ENCODE measurements at regions not wholly inside any gene's neighbourhood (a gene's known extent, or its start where the extent isn't known, plus 50 kb on each side); places are given as distances from the start of the nearest gene placed in this dataset.
"Not testable (repeated sequence)": the region's sequence is repeated elsewhere in the genome, so short reads cannot be mapped to it uniquely, and the experiment has no call there.

GRCh38 chr21:33998402-33998801 lies 75.0 kb upstream of the MRPS6 start:
- DNase-seq (no peak), ATAC-seq (no peak)
- intact Hi-C loops (cut with micrococcal nuclease) = no loop called here

- no peak for ATAC-seq
- DNase-seq = no peak
- intact Hi-C loops (cut with micrococcal nuclease) = no loop called here
Measured at GRCh38 chr21:33997436-33997835, 75.9 kb upstream of the MRPS6 start.

GRCh38 chr21:33994373-33994772 lies 78.8 kb upstream of the ATP5PO start:
- intact Hi-C loops (cut with micrococcal nuclease) = no loop called here
- ATAC-seq (no peak), DNase-seq (no peak)

- DNase-seq = no peak
- peak; percentile 45 for ATAC-seq
- intact Hi-C loops (cut with micrococcal nuclease) = no loop called here
Measured at GRCh38 chr21:33993286-33994231, 78.0 kb upstream of the ATP5PO start.

- intact Hi-C loops (cut with micrococcal nuclease); DNase-seq; ATAC-seq: not testable (repeated sequence)
Measured at GRCh38 chr21:33992412-33992811, 76.8 kb upstream of the ATP5PO start.

GRCh38 chr21:33991133-33991532 lies 75.5 kb upstream of the ATP5PO start:
- ATAC-seq = no peak
- intact Hi-C loops (cut with micrococcal nuclease) = no loop called here

GRCh38 chr21:33989440-33989839 lies 73.8 kb upstream of the ATP5PO start:
- intact Hi-C loops (cut with micrococcal nuclease) = no loop called here
- ATAC-seq (no peak), DNase-seq (no peak)

More at GRCh38 chr21:33991133-33991532, 75.5 kb upstream of the ATP5PO start:
- DNase-seq = no peak

GRCh38 chr21:33988237-33989017 lies 72.8 kb upstream of the ATP5PO start:
- intact Hi-C loops (cut with micrococcal nuclease) = no loop called here
- DNase-seq (no peak), ATAC-seq (no peak)

- ATAC-seq (no peak), DNase-seq (no peak)
- intact Hi-C loops (cut with micrococcal nuclease) = no loop called here
Measured at GRCh38 chr21:33987461-33987860, 71.9 kb upstream of the ATP5PO start.

GRCh38 chr21:33985117-33986050 lies 69.8 kb upstream of the ATP5PO start:
- ATAC-seq (no peak), DNase-seq (no peak)
- intact Hi-C loops (cut with micrococcal nuclease) = no loop called here

- ATAC-seq = no peak
- no peak for DNase-seq
- intact Hi-C loops (cut with micrococcal nuclease) = no loop called here
Measured at GRCh38 chr21:33984021-33984481, 68.4 kb upstream of the ATP5PO start.

- ATAC-seq (peak; percentile 57), DNase-seq (no peak)
- intact Hi-C loops (cut with micrococcal nuclease) = no loop called here
Measured at GRCh38 chr21:33981391-33982101, 65.9 kb upstream of the ATP5PO start.

GRCh38 chr21:33980276-33980916 lies 64.8 kb upstream of the ATP5PO start:
- ATAC-seq (no peak), DNase-seq (no peak)
- intact Hi-C loops (cut with micrococcal nuclease) = no loop called here

GRCh38 chr21:33978585-33978984 lies 63.0 kb upstream of the ATP5PO start:
- DNase-seq (no peak), ATAC-seq (no peak)
- intact Hi-C loops (cut with micrococcal nuclease) = no loop called here

- intact Hi-C loops (cut with micrococcal nuclease) = no loop called here
- ATAC-seq (no peak), DNase-seq (no peak)
Measured at GRCh38 chr21:33977721-33978369, 62.2 kb upstream of the ATP5PO start.

GRCh38 chr21:33977017-33977720 lies 61.6 kb upstream of the ATP5PO start:
- intact Hi-C loops (cut with micrococcal nuclease) = no loop called here
- peak; percentile 31 for ATAC-seq
- DNase-seq = no peak

Measured in left ventricle myocardium superior (tissue), 1 donor.